ENCODE measurements at regions not wholly inside any gene's neighbourhood (a gene's known extent, or its start where the extent isn't known, plus 50 kb on each side); places are given as distances from the start of the nearest gene placed in this dataset.
A peak's percentile ranks its signal among the peaks of the same experiment; 100 is the strongest.

GRCh38 chr10:108629834-108630233 is 1293.5 kb downstream of the XPNPEP1 start:
- DNase-seq (ENCODE audit: low read depth): peak; percentile 3
- TF ChIP-seq, protein P1, sequence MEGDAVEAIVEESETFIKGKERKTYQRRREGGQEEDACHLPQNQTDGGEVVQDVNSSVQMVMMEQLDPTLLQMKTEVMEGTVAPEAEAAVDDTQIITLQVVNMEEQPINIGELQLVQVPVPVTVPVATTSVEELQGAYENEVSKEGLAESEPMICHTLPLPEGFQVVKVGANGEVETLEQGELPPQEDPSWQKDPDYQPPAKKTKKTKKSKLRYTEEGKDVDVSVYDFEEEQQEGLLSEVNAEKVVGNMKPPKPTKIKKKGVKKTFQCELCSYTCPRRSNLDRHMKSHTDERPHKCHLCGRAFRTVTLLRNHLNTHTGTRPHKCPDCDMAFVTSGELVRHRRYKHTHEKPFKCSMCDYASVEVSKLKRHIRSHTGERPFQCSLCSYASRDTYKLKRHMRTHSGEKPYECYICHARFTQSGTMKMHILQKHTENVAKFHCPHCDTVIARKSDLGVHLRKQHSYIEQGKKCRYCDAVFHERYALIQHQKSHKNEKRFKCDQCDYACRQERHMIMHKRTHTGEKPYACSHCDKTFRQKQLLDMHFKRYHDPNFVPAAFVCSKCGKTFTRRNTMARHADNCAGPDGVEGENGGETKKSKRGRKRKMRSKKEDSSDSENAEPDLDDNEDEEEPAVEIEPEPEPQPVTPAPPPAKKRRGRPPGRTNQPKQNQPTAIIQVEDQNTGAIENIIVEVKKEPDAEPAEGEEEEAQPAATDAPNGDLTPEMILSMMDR (IDR thresholded peaks at IDR 0.05; ENCODE audit: low read length, missing control alignments): no peak
- no peak overlapping the region for H3K4me3 ChIP-seq (replicated peaks; ENCODE audit: low read depth, low read length)

DNA sequence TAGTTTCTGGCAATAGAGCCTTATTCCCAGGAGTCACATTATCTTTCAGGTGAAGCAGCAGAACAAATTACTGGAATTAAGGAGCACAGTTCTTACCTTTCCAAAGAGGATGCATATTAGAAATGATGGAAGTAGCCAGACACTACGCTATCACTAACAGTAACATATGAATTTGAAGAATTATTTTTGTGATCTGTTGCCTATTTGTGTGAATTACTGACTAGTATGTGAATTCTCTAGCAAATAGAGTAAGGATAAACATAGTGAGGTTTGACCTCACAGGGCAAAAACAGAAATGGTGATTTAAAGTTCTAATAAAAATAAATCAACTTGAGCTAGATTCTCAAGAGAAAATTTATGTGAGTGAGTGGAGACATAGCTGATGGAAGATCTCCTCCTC is 1299.3 kb downstream of the XPNPEP1 start:
- H3K4me3 ChIP-seq (replicated peaks; ENCODE audit: low read depth, low read length): no peak overlapping the region
- TF ChIP-seq, protein P1 (IDR thresholded peaks at IDR 0.05; ENCODE audit: low read length, missing control alignments): no peak
- no peak for DNase-seq (ENCODE audit: low read depth)

GRCh38 chr10:108620821-108621534 is 1302.3 kb downstream of the XPNPEP1 start:
- no peak overlapping the region for H3K4me3 ChIP-seq (replicated peaks; ENCODE audit: low read depth, low read length)
- DNase-seq (ENCODE audit: low read depth): no peak
- TF ChIP-seq, protein P1 (IDR thresholded peaks at IDR 0.05; ENCODE audit: low read length, missing control alignments): no peak

DNA sequence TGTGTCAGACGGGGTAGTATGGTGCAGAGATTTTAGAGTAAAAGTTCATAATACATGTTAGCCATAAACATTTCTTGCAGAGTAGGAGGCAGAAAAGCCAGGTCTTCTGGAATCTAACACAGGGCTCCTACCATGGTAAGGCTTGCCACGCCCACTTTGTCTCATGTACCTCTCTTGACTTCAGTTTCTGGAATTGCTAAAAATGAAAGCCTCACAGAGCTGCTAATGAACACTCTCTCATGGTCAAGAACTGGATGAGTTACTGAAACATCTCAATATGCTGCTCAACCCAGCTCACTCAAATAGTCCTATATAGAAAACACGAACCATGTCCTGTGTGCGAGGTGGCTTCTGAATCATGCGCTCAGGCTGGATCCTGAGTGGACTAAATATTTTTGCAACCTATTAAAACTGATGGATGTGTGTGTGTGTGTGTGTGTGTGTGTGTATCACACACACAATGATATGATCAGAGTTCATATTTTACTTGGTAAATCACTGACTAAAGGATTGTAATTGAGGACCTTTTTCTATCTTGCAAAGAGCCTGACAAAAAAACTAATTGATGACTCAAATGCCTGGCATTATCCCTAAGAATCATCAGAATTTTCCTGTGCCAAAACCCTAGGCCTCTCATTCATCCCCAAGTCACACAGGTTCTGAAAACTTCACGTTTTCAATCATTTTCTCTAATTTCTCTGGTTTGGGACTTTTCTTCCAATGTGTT is 1306.6 kb downstream of the XPNPEP1 start:
- no peak for DNase-seq (ENCODE audit: low read depth)
- TF ChIP-seq, protein P1 (IDR thresholded peaks at IDR 0.05; ENCODE audit: low read length, missing control alignments): no peak
- no peak overlapping the region for H3K4me3 ChIP-seq (replicated peaks; ENCODE audit: low read depth, low read length)

DNA sequence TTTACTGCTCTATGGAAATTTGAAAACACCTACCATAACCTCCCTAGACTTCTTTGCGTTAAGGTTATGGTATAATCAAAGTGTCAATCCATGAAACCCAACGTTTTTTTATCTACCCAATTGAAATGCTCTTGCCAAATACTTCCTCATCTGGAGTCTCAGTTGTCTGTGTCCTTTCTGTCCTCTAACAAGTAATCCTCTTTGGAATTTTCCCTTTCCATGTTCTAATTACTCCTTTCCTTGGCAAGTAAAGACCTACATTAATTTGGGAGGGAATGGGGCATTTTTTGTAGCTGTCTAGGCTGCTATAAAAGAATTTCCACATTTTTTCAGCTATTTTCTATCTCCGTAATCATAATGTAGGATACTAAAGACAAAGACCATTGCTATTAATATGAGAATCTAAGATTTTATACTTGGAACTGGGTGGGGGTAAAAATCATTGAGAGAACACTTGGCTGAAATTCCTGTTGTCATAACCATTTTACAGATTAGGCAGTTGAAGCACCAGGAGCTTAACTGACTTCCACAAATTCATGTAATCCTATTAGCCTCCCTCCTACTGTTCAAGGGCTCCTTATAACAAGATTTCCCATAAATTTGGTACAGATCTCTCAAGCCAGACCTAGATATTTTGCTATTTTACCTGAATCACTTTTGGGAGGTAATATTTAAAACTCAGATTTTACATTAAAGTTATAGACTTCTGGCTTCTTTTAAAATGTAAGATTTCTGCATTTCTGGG is 1307.6 kb downstream of the XPNPEP1 start:
- no peak overlapping the region for H3K4me3 ChIP-seq (replicated peaks; ENCODE audit: low read depth, low read length)
- no peak for DNase-seq (ENCODE audit: low read depth)
- TF ChIP-seq, protein P1 (IDR thresholded peaks at IDR 0.05; ENCODE audit: low read length, missing control alignments): no peak

GRCh38 chr10:108612485-108612884 is 1310.8 kb downstream of the XPNPEP1 start:
- no peak for DNase-seq (ENCODE audit: low read depth)
- no peak overlapping the region for H3K4me3 ChIP-seq (replicated peaks; ENCODE audit: low read depth, low read length)
- TF ChIP-seq, protein P1 (IDR thresholded peaks at IDR 0.05; ENCODE audit: low read length, missing control alignments): no peak

Measured in fibroblast of pulmonary artery (primary cell).